Fibroblast of lung (primary cell): ENCODE measurements at regions not wholly inside any gene's neighbourhood (a gene's known extent, or its start where the extent isn't known, plus 50 kb on each side); places are given as distances from the start of the nearest gene placed in this dataset.

ENCODE experiments used
- DNase-seq, 2 donors: peaks; one replicate each; pipeline versions ENCODE4 v3.0.0 to v3.0.0-alpha.2; 2010; ENCODE audit warnings: low read depth in 2 of 2
- H2AFZ ChIP-seq: 2 replicates; pipeline ENCODE4 v1.5.1; 2012; ENCODE audit warnings: low read length, control low read depth, inconsistent platforms
- H3K27ac ChIP-seq: 2 replicates; pipeline ENCODE4 v1.5.1; 2011; ENCODE audit warnings: low read length, control low read depth; ENCODE audit not compliant: insufficient read depth
- H3K27me3 ChIP-seq: 2 replicates; pipeline ENCODE4 v1.5.1; 2011; ENCODE audit warnings: mild to moderate bottlenecking, low read length; ENCODE audit not compliant: control insufficient read depth, insufficient read depth
- H3K36me3 ChIP-seq: 2 replicates; pipeline ENCODE4 v1.5.1; 2011; ENCODE audit warnings: low read length; ENCODE audit not compliant: control insufficient read depth, insufficient read depth
- H3K4me1 ChIP-seq: 2 replicates; pipeline ENCODE4 v1.5.1; 2011; ENCODE audit warnings: low read length; ENCODE audit not compliant: control insufficient read depth, insufficient read depth; ENCODE audit errors: extremely low read depth
- H3K4me2 ChIP-seq: 2 replicates; pipeline ENCODE4 v1.5.1; 2011; ENCODE audit warnings: low read length, control low read depth; ENCODE audit not compliant: insufficient read depth; ENCODE audit errors: extremely low read depth
- H3K4me3 ChIP-seq, 4 experiments: fragments of 200-600 bp in 1 of 4; sonication (generic) in 1 of 4; replicated peaks in 1 of 4; 2 replicates each; pipeline ENCODE4 v1.5.1; 2011 to 2016; ENCODE audit warnings: low read length in 4 of 4, low read depth in 3 of 4, mild to moderate bottlenecking in 3 of 4, control low read depth in 2 of 4, inconsistent platforms in 1 of 4, mixed read lengths in 1 of 4; ENCODE audit not compliant: insufficient read depth in 1 of 4; ENCODE audit errors: control extremely low read depth in 1 of 4
- H3K79me2 ChIP-seq: 2 replicates; pipeline ENCODE4 v1.5.1; 2012; ENCODE audit warnings: mild to moderate bottlenecking, low read length, inconsistent platforms; ENCODE audit not compliant: control insufficient read depth, insufficient read depth
- H3K9ac ChIP-seq: 2 replicates; pipeline ENCODE4 v1.5.1; 2011; ENCODE audit warnings: mild to moderate bottlenecking, low read length, control low read depth; ENCODE audit not compliant: insufficient read depth
- H3K9me3 ChIP-seq: 2 replicates; pipeline ENCODE4 v1.5.1; 2012; ENCODE audit warnings: low read depth, low read length; ENCODE audit not compliant: control insufficient read depth, insufficient read depth
- H4K20me1 ChIP-seq: 2 replicates; pipeline ENCODE4 v1.5.1; 2011; ENCODE audit warnings: low read length; ENCODE audit not compliant: control insufficient read depth, insufficient read depth; ENCODE audit errors: extremely low read depth
- EZH2 ChIP-seq: IDR thresholded peaks from 2 replicates; pipeline ENCODE4 v1.5.1; 2012; ENCODE audit warnings: low read length, control low read depth, mild to moderate bottlenecking; ENCODE audit errors: missing control alignments
- TF ChIP-seq, protein P1 (sequence below), 2 donors: IDR thresholded peaks in 1 of 2; conservative IDR thresholded peaks in 1 of 2; 1 replicate in 1 of 2; 2 replicates in 1 of 2; pipeline ENCODE4 v1.5.1; 2011 to 2012; ENCODE audit warnings: low read length in 2 of 2, control low read depth in 1 of 2, inconsistent platforms in 1 of 2, low read depth in 1 of 2, mild to moderate bottlenecking in 1 of 2

DNA sequence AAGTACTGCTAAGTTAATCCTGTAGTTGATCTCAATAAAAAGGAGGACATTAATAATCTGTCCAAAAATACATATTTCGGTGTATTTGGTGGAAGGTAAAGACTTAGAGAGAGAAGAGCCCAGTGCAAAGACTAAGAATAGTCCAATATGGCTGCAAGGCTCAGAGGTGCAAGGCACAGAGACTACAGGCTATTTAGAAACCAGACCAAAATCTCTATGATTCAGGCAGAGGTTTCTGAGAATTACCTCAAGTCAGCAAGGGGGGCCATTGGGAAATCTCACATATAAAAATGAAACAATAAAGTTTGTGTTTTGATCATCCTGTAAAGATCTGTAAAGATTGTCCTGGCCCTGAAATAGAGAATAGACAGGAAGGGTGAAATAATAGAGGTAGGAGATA, 1173.0 kb downstream of the VRK1 start:
- Histone ChIP-seq H3K4me3 (no peak overlapping the region), H3K79me2 (no peaks in the 10 kb centered on the region), H3K27me3 (no peaks in the 10 kb centered on the region), H4K20me1 (no peaks in the 10 kb centered on the region), H3K27ac (no peak overlapping the region), H2AFZ (no peak overlapping the region), H3K36me3 (no peaks in the 10 kb centered on the region), H3K9me3 (no peaks in the 10 kb centered on the region), H3K9ac (no peak overlapping the region), H3K4me2 (no peak overlapping the region), H3K4me1 (no peaks in the 10 kb centered on the region)
- TF ChIP-seq EZH2: no peak
- TF ChIP-seq, protein P1, sequence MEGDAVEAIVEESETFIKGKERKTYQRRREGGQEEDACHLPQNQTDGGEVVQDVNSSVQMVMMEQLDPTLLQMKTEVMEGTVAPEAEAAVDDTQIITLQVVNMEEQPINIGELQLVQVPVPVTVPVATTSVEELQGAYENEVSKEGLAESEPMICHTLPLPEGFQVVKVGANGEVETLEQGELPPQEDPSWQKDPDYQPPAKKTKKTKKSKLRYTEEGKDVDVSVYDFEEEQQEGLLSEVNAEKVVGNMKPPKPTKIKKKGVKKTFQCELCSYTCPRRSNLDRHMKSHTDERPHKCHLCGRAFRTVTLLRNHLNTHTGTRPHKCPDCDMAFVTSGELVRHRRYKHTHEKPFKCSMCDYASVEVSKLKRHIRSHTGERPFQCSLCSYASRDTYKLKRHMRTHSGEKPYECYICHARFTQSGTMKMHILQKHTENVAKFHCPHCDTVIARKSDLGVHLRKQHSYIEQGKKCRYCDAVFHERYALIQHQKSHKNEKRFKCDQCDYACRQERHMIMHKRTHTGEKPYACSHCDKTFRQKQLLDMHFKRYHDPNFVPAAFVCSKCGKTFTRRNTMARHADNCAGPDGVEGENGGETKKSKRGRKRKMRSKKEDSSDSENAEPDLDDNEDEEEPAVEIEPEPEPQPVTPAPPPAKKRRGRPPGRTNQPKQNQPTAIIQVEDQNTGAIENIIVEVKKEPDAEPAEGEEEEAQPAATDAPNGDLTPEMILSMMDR (conservative IDR thresholded peaks at IDR 0.05 in 1 of 2, IDR thresholded peaks at IDR 0.05 in 1 of 2; ENCODE audit: low read depth in 1 of 2, low read length in 2 of 2): no peak
- DNase-seq: no peak

DNA sequence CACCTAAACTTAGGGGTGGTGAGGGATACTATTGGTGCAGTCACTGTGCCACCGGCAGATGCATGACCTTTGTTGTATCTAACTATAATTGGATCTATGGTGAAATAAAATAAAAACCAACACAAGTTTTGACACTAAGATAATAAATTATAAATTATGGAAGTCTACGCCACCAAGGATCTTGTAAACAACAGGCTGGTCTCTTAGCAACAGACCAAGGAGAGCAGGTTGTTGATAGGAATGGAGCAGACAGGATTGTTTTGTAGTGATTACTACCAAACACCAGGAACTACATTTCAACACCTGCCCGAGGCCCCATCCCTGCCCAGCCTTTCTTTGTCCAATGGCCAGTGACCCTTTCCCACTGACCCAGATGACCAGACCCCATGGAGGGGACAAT, 1178.0 kb downstream of the VRK1 start:
- Histone ChIP-seq H3K27ac (no peak overlapping the region), H2AFZ (no peak overlapping the region), H3K4me1 (no peaks in the 10 kb centered on the region), H3K79me2 (no peaks in the 10 kb centered on the region), H3K9ac (no peak overlapping the region), H3K36me3 (no peaks in the 10 kb centered on the region), H4K20me1 (no peaks in the 10 kb centered on the region), H3K4me2 (no peak overlapping the region), H3K9me3 (no peaks in the 10 kb centered on the region), H3K27me3 (no peaks in the 10 kb centered on the region), H3K4me3 (no peak overlapping the region)
- DNase-seq: no peak
- no peak for TF ChIP-seq EZH2
- TF ChIP-seq, protein P1 (conservative IDR thresholded peaks at IDR 0.05 in 1 of 2, IDR thresholded peaks at IDR 0.05 in 1 of 2; ENCODE audit: low read depth in 1 of 2, low read length in 2 of 2): no peak

DNA sequence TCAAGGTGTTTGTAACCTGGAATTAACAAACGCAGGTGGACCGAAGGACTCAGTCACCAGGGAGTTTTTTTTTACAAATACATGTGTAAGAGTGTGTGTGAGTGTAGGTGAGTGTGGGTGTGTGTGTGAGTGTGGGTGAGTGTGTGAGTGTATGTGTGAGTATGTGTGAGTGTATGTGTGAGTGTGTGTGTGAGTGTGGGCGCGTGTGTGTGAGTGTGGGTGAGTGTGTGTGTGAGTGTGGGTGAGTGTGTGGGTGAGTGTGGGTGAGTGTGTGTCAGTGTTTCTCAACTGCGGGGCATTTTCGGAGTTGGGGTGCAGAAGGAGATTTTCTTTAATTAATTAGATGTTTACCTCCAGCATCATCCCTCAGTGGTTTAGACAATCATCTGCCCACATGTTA, 1178.8 kb downstream of the VRK1 start:
- Histone ChIP-seq H3K4me3 (no peak overlapping the region), H3K9me3 (no peaks in the 10 kb centered on the region), H3K36me3 (no peaks in the 10 kb centered on the region), H3K4me2 (no peak overlapping the region), H3K4me1 (no peaks in the 10 kb centered on the region), H4K20me1 (no peaks in the 10 kb centered on the region), H3K27me3 (no peaks in the 10 kb centered on the region), H3K79me2 (no peaks in the 10 kb centered on the region), H3K9ac (no peak overlapping the region), H3K27ac (no peak overlapping the region), H2AFZ (no peak overlapping the region)
- no peak for TF ChIP-seq EZH2
- TF ChIP-seq, protein P1 (conservative IDR thresholded peaks at IDR 0.05 in 1 of 2, IDR thresholded peaks at IDR 0.05 in 1 of 2; ENCODE audit: low read depth in 1 of 2, low read length in 2 of 2): no peak
- DNase-seq: no peak
